ENCODE measurements at regions not wholly inside any gene's neighbourhood (a gene's known extent, or its start where the extent isn't known, plus 50 kb on each side); places are given as distances from the start of the nearest gene placed in this dataset.

DNA sequence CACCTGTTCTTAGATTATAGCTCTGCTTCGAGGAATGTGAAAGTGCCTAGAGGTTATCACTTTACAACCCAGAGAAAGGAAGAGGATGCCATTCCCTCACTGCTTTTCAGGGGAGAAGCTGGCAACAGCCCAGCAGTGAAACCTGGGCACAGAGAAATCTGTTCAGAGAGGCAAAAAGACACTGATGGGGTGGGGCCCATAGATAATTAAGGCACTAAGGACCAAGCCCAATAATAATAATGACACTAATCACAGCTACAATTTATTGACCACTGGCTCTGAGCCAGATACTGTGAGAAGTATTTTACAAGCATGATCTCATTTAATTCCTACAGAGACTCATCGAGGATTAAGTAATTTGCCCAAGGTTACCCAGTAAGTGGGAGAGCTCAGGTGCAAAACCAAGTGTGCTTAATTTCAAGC, 168.3 kb downstream of the PIK3R1 start (continued):
- TF ChIP-seq ZSCAN5A (tag by site-specific recombination; IDR thresholded peaks at IDR 0.05) (no peak), ZNF585B (tag by site-specific recombination; IDR thresholded peaks at IDR 0.05) (no peak), ZNF133 (tag by site-specific recombination; IDR thresholded peaks at IDR 0.05) (no peak), ZNF274 (IDR thresholded peaks at IDR 0.05; ENCODE audit: low read length) (no peak), ZNF274 (tag by site-specific recombination; IDR thresholded peaks at IDR 0.05; ENCODE audit: borderline replicate concordance) (no peak), ZNF544 (tag by site-specific recombination; IDR thresholded peaks at IDR 0.05) (no peak), ZNF169 (tag by site-specific recombination; IDR thresholded peaks at IDR 0.05) (no peak), ZNF37A (tag by site-specific recombination; IDR thresholded peaks at IDR 0.05) (no peak), ZNF701 (tag by site-specific recombination; IDR thresholded peaks at IDR 0.05) (no peak), ZIC2 (tag by site-specific recombination; IDR thresholded peaks at IDR 0.05) (no peak), SP3 (tag by site-specific recombination; IDR thresholded peaks at IDR 0.05) (0 out of 2 replicates have a peak, but pooled peaks have one; percentile 8), ZNF132 (tag by site-specific recombination; IDR thresholded peaks at IDR 0.05; ENCODE audit: borderline replicate concordance) (no peak), PBX3 (CRISPR knock-in tag; IDR thresholded peaks at IDR 0.05) (no peak), ZNF658 (tag by site-specific recombination; IDR thresholded peaks at IDR 0.05) (no peak), ZNF791 (tag by site-specific recombination; IDR thresholded peaks at IDR 0.05) (no peak), ZNF366 (tag by site-specific recombination; conservative IDR thresholded peaks at IDR 0.05) (peak; percentile 66), BCL6B (tag by site-specific recombination; IDR thresholded peaks at IDR 0.05) (peak; percentile 74), ZNF677 (tag by site-specific recombination; IDR thresholded peaks at IDR 0.05) (no peak), ZNF521 (tag by site-specific recombination; IDR thresholded peaks at IDR 0.05) (no peak), ZNF23 (tag by site-specific recombination; IDR thresholded peaks at IDR 0.05; ENCODE audit: borderline replicate concordance) (no peak), ZNF776 (tag by site-specific recombination; IDR thresholded peaks at IDR 0.05; ENCODE audit: borderline replicate concordance) (no peak), RBAK (tag by site-specific recombination; IDR thresholded peaks at IDR 0.05) (no peak), ZNF596 (tag by site-specific recombination; IDR thresholded peaks at IDR 0.05) (no peak), ZNF76 (tag by site-specific recombination; IDR thresholded peaks at IDR 0.05; ENCODE audit: borderline replicate concordance, low read depth) (no peak)
- TF ChIP-seq, protein P1, sequence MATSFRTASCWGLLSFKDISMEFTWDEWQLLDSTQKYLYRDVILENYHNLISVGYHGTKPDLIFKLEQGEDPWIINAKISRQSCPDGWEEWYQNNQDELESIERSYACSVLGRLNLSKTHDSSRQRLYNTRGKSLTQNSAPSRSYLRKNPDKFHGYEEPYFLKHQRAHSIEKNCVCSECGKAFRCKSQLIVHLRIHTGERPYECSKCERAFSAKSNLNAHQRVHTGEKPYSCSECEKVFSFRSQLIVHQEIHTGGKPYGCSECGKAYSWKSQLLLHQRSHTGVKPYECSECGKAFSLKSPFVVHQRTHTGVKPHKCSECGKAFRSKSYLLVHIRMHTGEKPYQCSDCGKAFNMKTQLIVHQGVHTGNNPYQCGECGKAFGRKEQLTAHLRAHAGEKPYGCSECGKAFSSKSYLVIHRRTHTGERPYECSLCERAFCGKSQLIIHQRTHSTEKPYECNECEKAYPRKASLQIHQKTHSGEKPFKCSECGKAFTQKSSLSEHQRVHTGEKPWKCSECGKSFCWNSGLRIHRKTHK (tag by site-specific recombination; IDR thresholded peaks at IDR 0.05): no peak
- TF ChIP-seq, protein P2, sequence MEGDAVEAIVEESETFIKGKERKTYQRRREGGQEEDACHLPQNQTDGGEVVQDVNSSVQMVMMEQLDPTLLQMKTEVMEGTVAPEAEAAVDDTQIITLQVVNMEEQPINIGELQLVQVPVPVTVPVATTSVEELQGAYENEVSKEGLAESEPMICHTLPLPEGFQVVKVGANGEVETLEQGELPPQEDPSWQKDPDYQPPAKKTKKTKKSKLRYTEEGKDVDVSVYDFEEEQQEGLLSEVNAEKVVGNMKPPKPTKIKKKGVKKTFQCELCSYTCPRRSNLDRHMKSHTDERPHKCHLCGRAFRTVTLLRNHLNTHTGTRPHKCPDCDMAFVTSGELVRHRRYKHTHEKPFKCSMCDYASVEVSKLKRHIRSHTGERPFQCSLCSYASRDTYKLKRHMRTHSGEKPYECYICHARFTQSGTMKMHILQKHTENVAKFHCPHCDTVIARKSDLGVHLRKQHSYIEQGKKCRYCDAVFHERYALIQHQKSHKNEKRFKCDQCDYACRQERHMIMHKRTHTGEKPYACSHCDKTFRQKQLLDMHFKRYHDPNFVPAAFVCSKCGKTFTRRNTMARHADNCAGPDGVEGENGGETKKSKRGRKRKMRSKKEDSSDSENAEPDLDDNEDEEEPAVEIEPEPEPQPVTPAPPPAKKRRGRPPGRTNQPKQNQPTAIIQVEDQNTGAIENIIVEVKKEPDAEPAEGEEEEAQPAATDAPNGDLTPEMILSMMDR (tag by site-specific recombination; IDR thresholded peaks at IDR 0.05): no peak
- TF ChIP-seq, protein P3, sequence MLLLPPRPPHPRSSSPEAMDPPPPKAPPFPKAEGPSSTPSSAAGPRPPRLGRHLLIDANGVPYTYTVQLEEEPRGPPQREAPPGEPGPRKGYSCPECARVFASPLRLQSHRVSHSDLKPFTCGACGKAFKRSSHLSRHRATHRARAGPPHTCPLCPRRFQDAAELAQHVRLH (tag by site-specific recombination; IDR thresholded peaks at IDR 0.05): no peak
- TF ChIP-seq, protein P4, sequence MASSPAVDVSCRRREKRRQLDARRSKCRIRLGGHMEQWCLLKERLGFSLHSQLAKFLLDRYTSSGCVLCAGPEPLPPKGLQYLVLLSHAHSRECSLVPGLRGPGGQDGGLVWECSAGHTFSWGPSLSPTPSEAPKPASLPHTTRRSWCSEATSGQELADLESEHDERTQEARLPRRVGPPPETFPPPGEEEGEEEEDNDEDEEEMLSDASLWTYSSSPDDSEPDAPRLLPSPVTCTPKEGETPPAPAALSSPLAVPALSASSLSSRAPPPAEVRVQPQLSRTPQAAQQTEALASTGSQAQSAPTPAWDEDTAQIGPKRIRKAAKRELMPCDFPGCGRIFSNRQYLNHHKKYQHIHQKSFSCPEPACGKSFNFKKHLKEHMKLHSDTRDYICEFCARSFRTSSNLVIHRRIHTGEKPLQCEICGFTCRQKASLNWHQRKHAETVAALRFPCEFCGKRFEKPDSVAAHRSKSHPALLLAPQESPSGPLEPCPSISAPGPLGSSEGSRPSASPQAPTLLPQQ (tag by site-specific recombination; IDR thresholded peaks at IDR 0.05): peak; percentile 95
- TF ChIP-seq, protein P5, sequence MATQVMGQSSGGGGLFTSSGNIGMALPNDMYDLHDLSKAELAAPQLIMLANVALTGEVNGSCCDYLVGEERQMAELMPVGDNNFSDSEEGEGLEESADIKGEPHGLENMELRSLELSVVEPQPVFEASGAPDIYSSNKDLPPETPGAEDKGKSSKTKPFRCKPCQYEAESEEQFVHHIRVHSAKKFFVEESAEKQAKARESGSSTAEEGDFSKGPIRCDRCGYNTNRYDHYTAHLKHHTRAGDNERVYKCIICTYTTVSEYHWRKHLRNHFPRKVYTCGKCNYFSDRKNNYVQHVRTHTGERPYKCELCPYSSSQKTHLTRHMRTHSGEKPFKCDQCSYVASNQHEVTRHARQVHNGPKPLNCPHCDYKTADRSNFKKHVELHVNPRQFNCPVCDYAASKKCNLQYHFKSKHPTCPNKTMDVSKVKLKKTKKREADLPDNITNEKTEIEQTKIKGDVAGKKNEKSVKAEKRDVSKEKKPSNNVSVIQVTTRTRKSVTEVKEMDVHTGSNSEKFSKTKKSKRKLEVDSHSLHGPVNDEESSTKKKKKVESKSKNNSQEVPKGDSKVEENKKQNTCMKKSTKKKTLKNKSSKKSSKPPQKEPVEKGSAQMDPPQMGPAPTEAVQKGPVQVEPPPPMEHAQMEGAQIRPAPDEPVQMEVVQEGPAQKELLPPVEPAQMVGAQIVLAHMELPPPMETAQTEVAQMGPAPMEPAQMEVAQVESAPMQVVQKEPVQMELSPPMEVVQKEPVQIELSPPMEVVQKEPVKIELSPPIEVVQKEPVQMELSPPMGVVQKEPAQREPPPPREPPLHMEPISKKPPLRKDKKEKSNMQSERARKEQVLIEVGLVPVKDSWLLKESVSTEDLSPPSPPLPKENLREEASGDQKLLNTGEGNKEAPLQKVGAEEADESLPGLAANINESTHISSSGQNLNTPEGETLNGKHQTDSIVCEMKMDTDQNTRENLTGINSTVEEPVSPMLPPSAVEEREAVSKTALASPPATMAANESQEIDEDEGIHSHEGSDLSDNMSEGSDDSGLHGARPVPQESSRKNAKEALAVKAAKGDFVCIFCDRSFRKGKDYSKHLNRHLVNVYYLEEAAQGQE (tag by site-specific recombination; IDR thresholded peaks at IDR 0.05): no peak
